B cell (primary cell): ENCODE measurements at regions not wholly inside any gene's neighbourhood (a gene's known extent, or its start where the extent isn't known, plus 50 kb on each side); places are given as distances from the start of the nearest gene placed in this dataset.

Source experiments
- CTCF ChIP-seq: fragments of 200-600 bp; IDR thresholded peaks from one replicate; pipeline ENCODE4 v1.8.0; 2022; ENCODE audit warnings: antibody characterized with exemption, mild to moderate bottlenecking
- EZH2 ChIP-seq: IDR thresholded peaks from 2 replicates; pipeline ENCODE4 v1.6.1; 2012; ENCODE audit warnings: borderline replicate concordance, low read depth, mild to moderate bottlenecking, moderate library complexity, low read length; ENCODE audit not compliant: insufficient read depth, poor library complexity, severe bottlenecking

DNA sequence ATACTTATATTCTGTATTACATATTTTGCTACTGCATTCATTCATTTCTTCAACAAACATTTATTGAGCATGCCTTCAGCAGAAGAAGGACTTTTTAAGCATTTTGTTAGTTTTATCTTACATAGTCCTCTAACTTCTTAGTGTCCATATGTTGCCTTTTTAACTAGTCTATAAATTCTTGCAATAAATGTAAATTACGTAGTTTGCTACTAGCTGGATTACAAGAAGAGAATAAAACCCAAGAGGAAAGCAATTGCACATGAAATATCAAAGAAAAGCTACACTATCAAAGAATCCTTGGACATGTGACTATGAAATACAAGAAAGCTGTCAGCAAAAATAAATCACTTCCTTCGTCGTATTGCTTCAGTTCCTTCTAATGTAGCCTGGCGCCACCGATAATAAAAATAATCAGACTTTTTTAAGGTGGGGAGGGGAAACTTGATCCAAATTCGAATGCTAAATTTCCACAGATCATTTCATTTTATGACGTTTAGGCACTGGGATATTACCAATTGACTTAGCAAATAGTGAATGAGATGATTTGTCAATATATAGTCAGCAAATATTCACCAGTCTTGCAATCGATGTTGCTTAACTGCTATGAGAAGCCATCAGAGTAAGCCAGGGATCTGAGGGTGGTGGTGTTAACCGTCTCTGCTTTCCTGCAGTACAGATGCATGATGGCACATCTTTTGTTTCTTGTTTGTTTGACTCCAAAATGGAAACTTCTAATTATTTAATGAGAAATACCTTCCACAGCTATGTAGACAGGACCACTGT is 258.7 kb upstream of the EXOC2 start:
- TF ChIP-seq CTCF, result no peak
- no peak for TF ChIP-seq EZH2
